ENCODE measurements at regions not wholly inside any gene's neighbourhood (a gene's known extent, or its start where the extent isn't known, plus 50 kb on each side); places are given as distances from the start of the nearest gene placed in this dataset.

GRCh38 chr7:101743241-101743994 is 74.0 kb upstream of the CUX1 start (continued):
- no peak for TF ChIP-seq SIN3A (IDR thresholded peaks at IDR 0.05; ENCODE audit: low read depth, low read length)
- no peak for TF ChIP-seq NRF1 (conservative IDR thresholded peaks at IDR 0.05; ENCODE audit: low read depth, low read length)

GRCh38 chr7:101743995-101744360 is 73.4 kb upstream of the CUX1 start:
- Histone ChIP-seq H3K4me2 (ENCODE audit: control insufficient read depth, insufficient read depth) (peak overlapping the region; percentile 58), H2AFZ (ENCODE audit: control insufficient read depth, low read depth, low read length) (peak overlapping the region; percentile 76), H3K79me2 (ENCODE audit: control insufficient read depth, insufficient read depth, low read length) (no peaks in the 10 kb centered on the region), H3K9ac (ENCODE audit: control insufficient read depth, insufficient read depth, low read length) (peak overlapping the region; percentile 55), H3K9me3 (replicated peaks; ENCODE audit: control insufficient read depth, insufficient read depth, low read length) (no peaks in the 10 kb centered on the region), H4K20me1 (ENCODE audit: control insufficient read depth, insufficient read depth) (no peaks in the 10 kb centered on the region), H3K4me1 (ENCODE audit: control insufficient read depth, insufficient read depth, low read length) (peaks cover 67% of the 10 kb centered on the region), H3K36me3 (ENCODE audit: control insufficient read depth in 2 of 2, insufficient read depth in 2 of 2, low read length in 1 of 2) (no peaks in the 10 kb centered on the region), H3K4me3 (peak overlapping the region; percentile 79; the same call in 1 of the 2 replicates), H3K27ac (ENCODE audit: control insufficient read depth, insufficient read depth) (peak overlapping the region; percentile 76), H3K27me3 (replicated peaks in 1 of 2; ENCODE audit: control insufficient read depth in 2 of 2, insufficient read depth in 2 of 2, low read length in 1 of 2) (no peaks in the 10 kb centered on the region)
- peak; percentile 7 for ATAC-seq
- in situ Hi-C loops (cut with MboI) = no loop called here
- TF ChIP-seq RUNX3 (IDR thresholded peaks at IDR 0.05; ENCODE audit: low read length) = peak; percentile 40; the same call in 1 of the 2 replicates
- no peak for TF ChIP-seq SPI1 (IDR thresholded peaks at IDR 0.05; ENCODE audit: borderline replicate concordance, insufficient read depth, low read depth, low read length)
- TF ChIP-seq LARP7 (IDR thresholded peaks at IDR 0.05) = peak; percentile 59; the same call in 1 of the 2 replicates
- BruUV-seq (replicated peaks) = no TSS peak
- RAD21 ChIA-PET (ENCODE audit: unreplicated experiment) = interaction anchor here (0.6 to 3.0 kb wide), 12 partner anchors 11 to 496 kb away, joined by 3 to 22 read pairs (median 4); partner anchors contain the start of gene CUX1
- CTCF ChIA-PET = interaction anchor here (0.9 to 3.2 kb wide), 19 partner anchors 8 to 529 kb away, joined by 3 to 22 read pairs (median 5); no protein-coding TSS in a partner anchor
- no peak for DNase-seq (ENCODE audit: low read depth, low spot score)
- SMC1A ChIA-PET (ENCODE audit: uncharacterized antibody, unreplicated experiment) = interaction anchor here (0.7 to 4.1 kb wide), 12 partner anchors 10 to 495 kb away, joined by 3 to 21 read pairs (median 5); no protein-coding TSS in a partner anchor
- 47% methylated on average over 11 of the region's 12 CpGs for WGBS (ENCODE audit: insufficient coverage, insufficient replicate concordance, low lambda C conversion rate, missing lambda C conversion rate)
- FAIRE-seq = no peak
- intact Hi-C loops (cut with micrococcal nuclease; ENCODE audit: unreplicated experiment) = loop anchor here (1.0 to 10.0 kb wide), 4 partner anchors 55 to 211 kb away; no protein-coding TSS in a partner anchor
- POLR2A ChIA-PET = interaction anchor here (0.5 to 1.9 kb wide), 5 partner anchors 8 to 546 kb away, joined by 3 to 8 read pairs (median 5); no protein-coding TSS in a partner anchor
